NCI-H510A treated with DMSO at 0.1 percent for 48 hours (cell line): ENCODE measurements at regions not wholly inside any gene's neighbourhood (a gene's known extent, or its start where the extent isn't known, plus 50 kb on each side); places are given as distances from the start of the nearest gene placed in this dataset.
"Not testable (repeated sequence)": the region's sequence is repeated elsewhere in the genome, so short reads cannot be mapped to it uniquely, and the experiment has no call there.

Experiments used
- DNase-seq: peaks from one replicate; lab custom pipeline; 2025; lab: John Stamatoyannopoulos, UW

- no peak for DNase-seq
These were observed 184.3 kb downstream of the IGLL1 start for GRCh38 chr22:23395530-23396361.

- DNase-seq, result no peak
These were observed 185.4 kb downstream of the IGLL1 start for GRCh38 chr22:23394525-23395326.

GRCh38 chr22:23393721-23394320, 186.3 kb downstream of the IGLL1 start:
- DNase-seq, result no peak

GRCh38 chr22:23393199-23393598, 186.9 kb downstream of the IGLL1 start:
- DNase-seq, result not testable (repeated sequence)

- no peak for DNase-seq
These were observed 187.5 kb downstream of the IGLL1 start for GRCh38 chr22:23392420-23393121.

- DNase-seq, result no peak
These were observed 189.1 kb downstream of the IGLL1 start for GRCh38 chr22:23391022-23391421.

- no peak for DNase-seq
These were observed 190.6 kb downstream of the IGLL1 start for GRCh38 chr22:23389271-23390071.

GRCh38 chr22:23388517-23388890, 191.6 kb downstream of the IGLL1 start:
- no peak for DNase-seq

GRCh38 chr22:23387827-23388516, 192.1 kb downstream of the IGLL1 start:
- DNase-seq, result no peak

GRCh38 chr22:23386822-23387580, 193.1 kb downstream of the IGLL1 start:
- DNase-seq, result no peak

GRCh38 chr22:23385678-23386631, 194.1 kb downstream of the IGLL1 start:
- peak; percentile 51 for DNase-seq

- no peak for DNase-seq
These were observed 195.0 kb downstream of the IGLL1 start for GRCh38 chr22:23384923-23385677.

- no peak for DNase-seq
These were observed 195.7 kb downstream of the IGLL1 start for GRCh38 chr22:23384431-23384830.

- no peak for DNase-seq
These were observed 196.4 kb downstream of the IGLL1 start for GRCh38 chr22:23383491-23384361.

- no peak for DNase-seq
These were observed 197.5 kb downstream of the IGLL1 start for GRCh38 chr22:23382428-23383218.
